GM20000 (cell line): ENCODE measurements at regions not wholly inside any gene's neighbourhood (a gene's known extent, or its start where the extent isn't known, plus 50 kb on each side); places are given as distances from the start of the nearest gene placed in this dataset.

ENCODE experiments used
- DNase-seq: peaks from one replicate; pipeline ENCODE4 v3.0.0; 2012; ENCODE audit warnings: low spot score
- TF ChIP-seq, protein P1 (sequence below): IDR thresholded peaks from 2 replicates; pipeline ENCODE4 v1.5.1; 2012; ENCODE audit warnings: mild to moderate bottlenecking, control low read depth; ENCODE audit errors: extremely low read depth, missing control alignments

DNA sequence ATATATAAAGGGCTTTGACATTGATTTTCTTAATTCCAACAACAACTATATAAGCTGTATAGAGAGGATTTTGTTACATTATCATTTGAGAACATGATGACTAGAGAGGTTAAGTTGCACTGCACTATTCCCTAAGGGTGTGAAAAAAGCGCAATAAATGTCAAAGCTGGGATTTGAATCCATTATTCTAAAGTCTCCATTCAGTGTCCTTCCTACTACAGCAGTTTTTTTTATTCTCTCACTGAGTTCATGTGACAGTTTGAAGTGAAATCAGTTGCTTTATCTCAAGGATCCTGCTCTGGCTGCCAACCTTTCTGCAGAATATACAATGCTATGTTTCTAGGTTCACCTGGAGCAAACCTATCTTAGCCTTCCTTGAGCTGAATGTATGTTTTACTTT is 177.5 kb downstream of the ANKRD50 start:
- DNase-seq = no peak
- TF ChIP-seq, protein P1, sequence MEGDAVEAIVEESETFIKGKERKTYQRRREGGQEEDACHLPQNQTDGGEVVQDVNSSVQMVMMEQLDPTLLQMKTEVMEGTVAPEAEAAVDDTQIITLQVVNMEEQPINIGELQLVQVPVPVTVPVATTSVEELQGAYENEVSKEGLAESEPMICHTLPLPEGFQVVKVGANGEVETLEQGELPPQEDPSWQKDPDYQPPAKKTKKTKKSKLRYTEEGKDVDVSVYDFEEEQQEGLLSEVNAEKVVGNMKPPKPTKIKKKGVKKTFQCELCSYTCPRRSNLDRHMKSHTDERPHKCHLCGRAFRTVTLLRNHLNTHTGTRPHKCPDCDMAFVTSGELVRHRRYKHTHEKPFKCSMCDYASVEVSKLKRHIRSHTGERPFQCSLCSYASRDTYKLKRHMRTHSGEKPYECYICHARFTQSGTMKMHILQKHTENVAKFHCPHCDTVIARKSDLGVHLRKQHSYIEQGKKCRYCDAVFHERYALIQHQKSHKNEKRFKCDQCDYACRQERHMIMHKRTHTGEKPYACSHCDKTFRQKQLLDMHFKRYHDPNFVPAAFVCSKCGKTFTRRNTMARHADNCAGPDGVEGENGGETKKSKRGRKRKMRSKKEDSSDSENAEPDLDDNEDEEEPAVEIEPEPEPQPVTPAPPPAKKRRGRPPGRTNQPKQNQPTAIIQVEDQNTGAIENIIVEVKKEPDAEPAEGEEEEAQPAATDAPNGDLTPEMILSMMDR = no peak

DNA sequence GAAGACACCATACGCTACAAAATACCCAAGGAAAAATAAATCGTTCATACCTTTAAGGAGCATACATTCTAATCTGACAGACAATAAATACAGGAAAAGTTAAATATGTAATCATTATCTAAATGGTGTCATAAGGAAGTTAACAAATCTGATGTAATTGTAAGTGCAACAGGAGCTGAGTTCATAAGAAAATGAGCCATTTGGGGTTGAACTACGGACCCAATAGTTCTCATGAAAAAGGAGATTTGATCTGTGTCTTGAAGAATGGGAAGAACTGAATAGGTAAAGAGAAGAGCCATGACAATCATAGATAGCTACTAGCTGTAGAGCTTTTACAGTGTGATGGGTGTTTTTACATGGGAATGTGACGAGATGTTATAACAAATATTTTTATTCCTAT is 175.6 kb downstream of the ANKRD50 start:
- TF ChIP-seq, protein P1 = no peak

DNA sequence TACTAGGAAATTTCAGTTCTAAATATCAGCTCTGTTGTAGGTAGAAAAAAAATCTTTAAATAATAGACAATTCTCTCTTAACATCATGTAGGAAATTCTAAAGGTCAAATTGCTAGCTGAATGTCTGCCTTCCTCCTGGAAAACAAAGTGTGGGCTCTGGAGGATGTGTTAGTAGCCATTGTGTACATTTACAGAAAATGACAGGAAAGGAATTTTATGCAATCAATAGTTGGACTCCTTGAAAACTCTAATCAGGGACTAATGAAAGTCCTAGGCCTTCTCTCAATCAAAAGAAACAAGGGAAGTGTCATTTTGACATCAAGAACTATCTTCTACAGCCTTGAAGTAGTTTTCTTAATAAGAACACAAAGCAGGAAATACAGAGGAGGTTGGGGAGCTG is 174.6 kb downstream of the ANKRD50 start:
- no peak for DNase-seq
- TF ChIP-seq, protein P1 = no peak

More for the DNA sequence above, 175.6 kb downstream of the ANKRD50 start:
- no peak for DNase-seq

- TF ChIP-seq, protein P1 = no peak
- DNase-seq = no peak
These were observed 172.5 kb downstream of the ANKRD50 start for GRCh38 chr4:124540014-124540413.

DNA sequence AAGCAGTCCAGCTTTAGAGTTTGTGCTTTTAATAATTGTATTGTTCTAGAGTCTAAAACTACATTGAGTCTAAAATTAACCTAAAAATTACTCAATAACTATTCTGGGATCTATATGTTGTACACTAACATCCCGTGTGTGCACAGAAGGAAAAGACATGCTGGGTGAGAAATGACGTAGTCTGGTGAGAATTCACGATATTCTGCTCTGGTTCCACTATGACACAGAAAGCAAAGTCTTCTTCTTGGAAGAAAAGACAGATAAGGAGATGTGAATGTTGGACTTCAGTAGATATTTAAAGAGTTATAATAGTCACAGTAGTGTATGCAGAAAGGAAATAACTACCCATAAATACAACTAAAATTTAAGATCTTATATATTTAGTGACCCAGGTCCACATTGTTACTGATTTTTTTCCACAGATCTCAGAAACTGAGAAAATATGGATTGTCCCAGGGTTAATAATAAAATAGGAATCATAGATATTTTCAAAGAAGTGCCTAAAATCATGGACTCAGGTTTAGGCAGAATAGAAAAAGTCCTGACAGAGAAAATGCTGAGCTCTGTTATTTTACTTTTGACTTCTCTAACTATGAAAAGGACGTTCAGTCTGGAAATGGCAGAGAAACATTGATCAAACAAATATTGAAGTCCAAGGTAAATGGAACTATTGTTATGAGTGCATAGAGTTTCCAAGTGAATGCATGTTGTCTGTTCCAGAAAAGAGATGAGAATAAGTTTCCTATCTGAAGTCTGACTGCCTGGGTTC is 170.7 kb downstream of the ANKRD50 start:
- DNase-seq = no peak
- TF ChIP-seq, protein P1 = no peak

DNA sequence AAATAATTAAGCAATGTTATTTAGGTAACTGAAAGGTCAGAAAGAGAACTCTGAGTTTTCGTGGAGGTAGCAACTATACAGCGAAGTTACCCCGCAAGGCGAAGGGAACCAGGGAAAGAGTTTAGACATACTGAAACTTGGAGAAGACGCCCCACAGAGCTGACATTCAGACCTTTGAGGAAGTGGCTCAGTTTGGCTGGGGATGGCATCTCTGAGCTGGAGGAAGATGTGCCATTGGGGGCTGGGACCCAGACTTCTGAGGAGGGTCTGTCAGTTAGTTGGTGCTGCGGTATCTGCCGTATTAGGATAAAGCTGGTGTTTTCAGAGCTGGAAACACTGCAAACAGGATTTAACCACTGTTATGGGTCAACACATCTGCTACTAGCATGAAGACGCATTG is 156.6 kb downstream of the ANKRD50 start:
- no peak for DNase-seq

DNA sequence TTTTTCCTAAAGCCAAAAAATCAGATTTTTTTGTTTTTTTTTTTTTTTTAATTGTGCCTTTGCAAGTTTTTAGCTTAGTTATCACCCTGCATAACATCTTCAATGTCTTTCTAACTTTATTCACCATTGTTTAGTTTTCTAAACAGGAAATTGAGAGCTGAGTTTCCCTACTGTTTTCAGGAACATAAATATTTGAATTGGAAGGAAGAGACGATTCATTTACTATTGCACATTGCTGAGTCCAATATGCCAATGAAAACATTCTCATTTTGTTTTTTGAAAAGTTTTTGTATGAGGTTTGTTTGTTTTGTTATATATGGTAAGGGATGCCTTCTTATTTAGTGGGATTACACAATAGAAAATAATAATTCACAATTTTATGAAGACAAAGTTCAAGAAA is 148.4 kb downstream of the ANKRD50 start:
- no peak for DNase-seq
- TF ChIP-seq, protein P1 = no peak

More for the DNA sequence above, 156.6 kb downstream of the ANKRD50 start:
- TF ChIP-seq, protein P1 = no peak
